ENCODE measurements at regions not wholly inside any gene's neighbourhood (a gene's known extent, or its start where the extent isn't known, plus 50 kb on each side); places are given as distances from the start of the nearest gene placed in this dataset.

GRCh38 chr1:57839067-57839466, 415.2 kb upstream of the DAB1 start:
- H3K4me3 ChIP-seq (ENCODE audit: low read depth, low read length), result no peak overlapping the region

- no peak overlapping the region for H3K4me3 ChIP-seq (ENCODE audit: low read depth, low read length)
These were observed 411.8 kb upstream of the DAB1 start for GRCh38 chr1:57835620-57836019.

- H3K4me3 ChIP-seq (ENCODE audit: low read depth, low read length), result no peak overlapping the region
These were observed 409.4 kb upstream of the DAB1 start for GRCh38 chr1:57833296-57833695.

GRCh38 chr1:57832612-57833011, 408.8 kb upstream of the DAB1 start:
- no peak overlapping the region for H3K4me3 ChIP-seq (ENCODE audit: low read depth, low read length)

GRCh38 chr1:57831624-57832023, 407.8 kb upstream of the DAB1 start:
- H3K4me3 ChIP-seq (ENCODE audit: low read depth, low read length), result no peak overlapping the region

- H3K4me3 ChIP-seq (ENCODE audit: low read depth, low read length), result no peak overlapping the region
These were observed 402.7 kb upstream of the DAB1 start for GRCh38 chr1:57826535-57826934.

- no peak overlapping the region for H3K4me3 ChIP-seq (ENCODE audit: low read depth, low read length)
These were observed 400.7 kb upstream of the DAB1 start for GRCh38 chr1:57824535-57824934.

- no peak overlapping the region for H3K4me3 ChIP-seq (ENCODE audit: low read depth, low read length)
These were observed 396.7 kb upstream of the DAB1 start for GRCh38 chr1:57820356-57821095.

- no peak overlapping the region for H3K4me3 ChIP-seq (ENCODE audit: low read depth, low read length)
These were observed 396.0 kb upstream of the DAB1 start for GRCh38 chr1:57819893-57820292.

- no peak overlapping the region for H3K4me3 ChIP-seq (ENCODE audit: low read depth, low read length)
These were observed 379.7 kb upstream of the DAB1 start for GRCh38 chr1:57803586-57803985.

- H3K4me3 ChIP-seq (ENCODE audit: low read depth, low read length), result no peak overlapping the region
These were observed 376.5 kb upstream of the DAB1 start for GRCh38 chr1:57800376-57800775.

- no peak overlapping the region for H3K4me3 ChIP-seq (ENCODE audit: low read depth, low read length)
These were observed 375.7 kb upstream of the DAB1 start for GRCh38 chr1:57799490-57800115.

- no peak overlapping the region for H3K4me3 ChIP-seq (ENCODE audit: low read depth, low read length)
These were observed 374.7 kb upstream of the DAB1 start for GRCh38 chr1:57798543-57798942.

GRCh38 chr1:57797084-57797483, 373.2 kb upstream of the DAB1 start:
- H3K4me3 ChIP-seq (ENCODE audit: low read depth, low read length), result no peak overlapping the region

GRCh38 chr1:57796616-57797015, 372.8 kb upstream of the DAB1 start:
- H3K4me3 ChIP-seq (ENCODE audit: low read depth, low read length), result no peak overlapping the region

GRCh38 chr1:57795886-57796285, 372.0 kb upstream of the DAB1 start:
- H3K4me3 ChIP-seq (ENCODE audit: low read depth, low read length), result no peak overlapping the region

- no peak overlapping the region for H3K4me3 ChIP-seq (ENCODE audit: low read depth, low read length)
These were observed 370.2 kb upstream of the DAB1 start for GRCh38 chr1:57794078-57794477.

- H3K4me3 ChIP-seq (ENCODE audit: low read depth, low read length), result no peak overlapping the region
These were observed 367.6 kb upstream of the DAB1 start for GRCh38 chr1:57791497-57791896.

GRCh38 chr1:57789936-57790335, 366.1 kb upstream of the DAB1 start:
- no peak overlapping the region for H3K4me3 ChIP-seq (ENCODE audit: low read depth, low read length)

- H3K4me3 ChIP-seq (ENCODE audit: low read depth, low read length), result no peak overlapping the region
These were observed 364.5 kb upstream of the DAB1 start for GRCh38 chr1:57788313-57788712.

- H3K4me3 ChIP-seq (ENCODE audit: low read depth, low read length), result no peak overlapping the region
These were observed 360.5 kb upstream of the DAB1 start for GRCh38 chr1:57784356-57784755.

- H3K4me3 ChIP-seq (ENCODE audit: low read depth, low read length), result no peak overlapping the region
These were observed 358.5 kb upstream of the DAB1 start for GRCh38 chr1:57782357-57782756.

All from iPS-11a (cell line).